Heart right ventricle (tissue), 16 donors: ENCODE measurements at regions not wholly inside any gene's neighbourhood (a gene's known extent, or its start where the extent isn't known, plus 50 kb on each side); places are given as distances from the start of the nearest gene placed in this dataset.
A peak's percentile ranks its signal among the peaks of the same experiment; 100 is the strongest.

Experiments used
- ATAC-seq, 8 donors: fragments of 200-7000 bp; cut with Tn5 transposase; one replicate each; pipeline ENCODE4 v1.9.1; 2020; ENCODE audit warnings: mild to moderate bottlenecking in 8 of 8, moderate library complexity in 8 of 8, moderate number of reproducible peaks in 1 of 8
- DNase-seq, 2 donors: peaks; one replicate each; pipeline ENCODE4 v3.0.0-alpha.2; 2020
- H3K27ac ChIP-seq, 10 donors: fragments of 200-600 bp; sonication (generic) in 2 of 10; one replicate each; pipeline versions ENCODE4 v1.5.0 to v1.8.0; 2020 to 2022; ENCODE audit warnings: mild to moderate bottlenecking in 3 of 10
- H3K27me3 ChIP-seq, 7 donors: fragments of 200-600 bp; one replicate each; pipeline ENCODE4 v1.8.0; 2021 to 2022; ENCODE audit warnings: mild to moderate bottlenecking in 2 of 7
- H3K36me3 ChIP-seq, 9 donors: fragments of 200-600 bp; sonication (generic) in 1 of 9; one replicate each; pipeline versions ENCODE4 v1.5.0 to v1.8.0; 2020 to 2022; ENCODE audit warnings: mild to moderate bottlenecking in 2 of 9
- H3K4me1 ChIP-seq, 9 donors: fragments of 200-600 bp; sonication (generic) in 1 of 9; one replicate each; pipeline versions ENCODE4 v1.5.0 to v1.8.0; 2020 to 2022; ENCODE audit warnings: mild to moderate bottlenecking in 4 of 9
- H3K4me3 ChIP-seq, 10 donors: fragments of 200-600 bp; sonication (generic) in 2 of 10; one replicate each; pipeline versions ENCODE4 v1.5.0 to v1.8.0; 2020 to 2022; ENCODE audit warnings: mild to moderate bottlenecking in 7 of 10, moderate library complexity in 2 of 10
- H3K9me3 ChIP-seq, 11 donors: fragments of 200-600 bp in 10 of 11; sonication (generic) in 2 of 11; one replicate each; pipeline versions ENCODE4 v1.5.0 to v1.8.0; 2013 to 2022; ENCODE audit warnings: mild to moderate bottlenecking in 2 of 11, control low read depth in 1 of 11, moderate library complexity in 1 of 11
- WGBS, 2 donors: extraction: QIAGEN DNeasy Blood & Tissue Kit; methylation state at CpG; one replicate each; pipeline ENCODE4 v1.1.7; 2013; ENCODE audit warnings: inconsistent platforms in 1 of 2; 5-methylcytosine and 5-hydroxymethylcytosine counted together
- intact Hi-C, 10 donors: fragments of 100-400 bp; cut with DNase I; formaldehyde crosslinking; loops; one replicate each; pipeline versions ENCODE4 v1.11.1 to v1.14.2; 2022
- TF ChIP-seq, protein P1 (sequence below), 9 donors: fragments of 200-600 bp; sonication (generic) in 2 of 9; IDR thresholded peaks; one replicate each; pipeline versions ENCODE4 v1.5.0 to v1.8.0; 2021 to 2022; ENCODE audit warnings: antibody characterized with exemption in 9 of 9, mild to moderate bottlenecking in 5 of 9, moderate library complexity in 1 of 9
- donor health status: Arrhythmogenic right ventricular cardiomyopathy.
- donor health status: ischemic (EF 13 %, LVEDD 7.1; RV severe dilation, severe dysfunction).
- donor health status: healthy with polysubstance abuse.
- donor health status: DM: no; HTN: yes; CAD: no.
- donor health status: DM: no; HTN: no; CAD: no.
- donor health status: ischemic (EF 25% LVEDD 6.9; RV normal size, moderate dysfunction).
- donor health status: ischemic (EF 25% LVEDD 5.7; RV mildly dilated, moderate dysfunction).
- donor health status: healthy.
- donor health status: DM: yes; HTN: yes; CAD: no.
- donor health status: Ischemic cardiomyopathy.
- donor health status: ischemic (EF 35%, LVEDD 5.7; RV mildly dilated, moderate dysfunction).
- donor health status: nonischemic (EF 11% LVEDD 7.7; RV severe dilation, severe dysfunction).
- donor health status: DM: yes; HTN: yes; CAD: no.
- donor health status: PGD.
- donor health status: ischemic (EF 29% LVEDD 5.4; RV normal size, mild dysfunction).
- donor health status: nonischemic (EF 23%, LVEDD 6.1; RV moderate dilation, normal function).

GRCh38 chr3:23100106-23100505 lies 103.0 kb upstream of the UBE2E2 start:
- ATAC-seq (no peak), DNase-seq (no peak)
- TF ChIP-seq, protein P1, sequence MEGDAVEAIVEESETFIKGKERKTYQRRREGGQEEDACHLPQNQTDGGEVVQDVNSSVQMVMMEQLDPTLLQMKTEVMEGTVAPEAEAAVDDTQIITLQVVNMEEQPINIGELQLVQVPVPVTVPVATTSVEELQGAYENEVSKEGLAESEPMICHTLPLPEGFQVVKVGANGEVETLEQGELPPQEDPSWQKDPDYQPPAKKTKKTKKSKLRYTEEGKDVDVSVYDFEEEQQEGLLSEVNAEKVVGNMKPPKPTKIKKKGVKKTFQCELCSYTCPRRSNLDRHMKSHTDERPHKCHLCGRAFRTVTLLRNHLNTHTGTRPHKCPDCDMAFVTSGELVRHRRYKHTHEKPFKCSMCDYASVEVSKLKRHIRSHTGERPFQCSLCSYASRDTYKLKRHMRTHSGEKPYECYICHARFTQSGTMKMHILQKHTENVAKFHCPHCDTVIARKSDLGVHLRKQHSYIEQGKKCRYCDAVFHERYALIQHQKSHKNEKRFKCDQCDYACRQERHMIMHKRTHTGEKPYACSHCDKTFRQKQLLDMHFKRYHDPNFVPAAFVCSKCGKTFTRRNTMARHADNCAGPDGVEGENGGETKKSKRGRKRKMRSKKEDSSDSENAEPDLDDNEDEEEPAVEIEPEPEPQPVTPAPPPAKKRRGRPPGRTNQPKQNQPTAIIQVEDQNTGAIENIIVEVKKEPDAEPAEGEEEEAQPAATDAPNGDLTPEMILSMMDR (IDR thresholded peaks at IDR 0.05): no peak
- 96 to 97% methylated on average over 9 of the region's 9 CpGs for WGBS, 2 donors
- H3K27me3 ChIP-seq: no peaks in the 10 kb centered on the region
- intact Hi-C loops: no loop called here
- no peak overlapping the region for H3K4me3 ChIP-seq
- H3K4me1 ChIP-seq: peaks cover 0 to 6% (median 0%) of the 10 kb centered on the region in 9 donors
- no peak overlapping the region for H3K27ac ChIP-seq
- H3K36me3 ChIP-seq: no peaks in the 10 kb centered on the region
- H3K9me3 ChIP-seq: no peaks in the 10 kb centered on the region

DNA sequence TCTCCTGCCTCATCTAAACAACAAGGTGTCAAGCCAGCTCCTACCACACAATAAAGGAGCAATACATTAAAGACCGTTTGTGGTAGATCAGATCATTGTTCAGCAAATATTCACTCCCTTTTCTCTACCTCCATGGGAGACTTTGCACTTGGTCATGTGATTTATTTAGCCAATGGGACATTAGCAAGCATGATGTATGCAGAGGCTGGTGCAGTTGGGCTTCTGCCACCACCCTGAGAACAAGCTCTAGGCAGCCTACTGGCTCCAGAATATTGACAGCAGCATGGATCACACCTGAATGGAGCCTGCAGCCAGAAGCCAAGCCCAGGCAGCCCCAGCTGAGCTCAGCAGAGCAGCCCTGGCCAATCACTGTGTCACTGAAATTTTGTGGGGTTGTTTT lies 99.4 kb upstream of the UBE2E2 start:
- H3K4me3 ChIP-seq: no peak overlapping the region
- intact Hi-C loops: no loop called here
- TF ChIP-seq, protein P1 (IDR thresholded peaks at IDR 0.05): no peak
- ATAC-seq: no peak
- peaks cover 0 to 9% (median 0%) of the 10 kb centered on the region in 9 donors for H3K4me1 ChIP-seq
- WGBS, 2 donors: 87 to 97% methylated on average over 1 of the region's 1 CpG
- no peak for DNase-seq
- H3K27ac ChIP-seq: no peak overlapping the region
- H3K27me3 ChIP-seq: no peaks in the 10 kb centered on the region
- H3K36me3 ChIP-seq: no peaks in the 10 kb centered on the region
- peaks cover 0 to 5% (median 0%) of the 10 kb centered on the region in 11 donors for H3K9me3 ChIP-seq

- H3K4me3 ChIP-seq: no peak overlapping the region
- intact Hi-C loops: no loop called here
- H3K27me3 ChIP-seq: no peaks in the 10 kb centered on the region
- TF ChIP-seq, protein P1 (IDR thresholded peaks at IDR 0.05): no peak
- ATAC-seq (peak in 1 of 8 donors; percentile 57), DNase-seq (no peak)
- H3K4me1 ChIP-seq: peaks cover 0 to 9% (median 0%) of the 10 kb centered on the region in 9 donors
- no peak overlapping the region for H3K27ac ChIP-seq
- no peaks in the 10 kb centered on the region for H3K36me3 ChIP-seq
- H3K9me3 ChIP-seq: peaks cover 0 to 5% (median 0%) of the 10 kb centered on the region in 11 donors
These were observed 98.1 kb upstream of the UBE2E2 start for GRCh38 chr3:23105048-23105447.

- H3K27me3 ChIP-seq: no peaks in the 10 kb centered on the region
- TF ChIP-seq, protein P1 (IDR thresholded peaks at IDR 0.05): no peak
- WGBS, 2 donors: 96% methylated on average over 3 of the region's 3 CpGs
- H3K4me3 ChIP-seq: no peak overlapping the region
- intact Hi-C loops: no loop called here
- H3K27ac ChIP-seq: no peak overlapping the region
- H3K9me3 ChIP-seq: peaks cover 0 to 5% (median 0%) of the 10 kb centered on the region in 11 donors
- no peaks in the 10 kb centered on the region for H3K36me3 ChIP-seq
- H3K4me1 ChIP-seq: peaks cover 0 to 9% (median 0%) of the 10 kb centered on the region in 9 donors
- ATAC-seq: no peak
- DNase-seq: no peak
These were observed 96.5 kb upstream of the UBE2E2 start for GRCh38 chr3:23106666-23107065.
